Naive B cell (primary cell): ENCODE measurements at regions not wholly inside any gene's neighbourhood (a gene's known extent, or its start where the extent isn't known, plus 50 kb on each side); places are given as distances from the start of the nearest gene placed in this dataset.

Experiments
- ATAC-seq, 2 donors: fragments of 150-1000 bp; cut with Tn5 transposase; 2 replicates each; pipeline ENCODE4 v1.10.0; 2021; ENCODE audit warnings: low read depth in 2 of 2, mild to moderate bottlenecking in 2 of 2, moderate library complexity in 2 of 2
- DNase-seq: peaks from one replicate; pipeline ENCODE4 v3.0.0; 2022
- H3K27ac Mint-ChIP-seq, 6 donors: one replicate each; pipeline ENCODE4 v1.8.0; 2020 to 2022; ENCODE audit warnings: mild to moderate bottlenecking in 6 of 6, mixed read lengths in 6 of 6, moderate library complexity in 5 of 6, inconsistent platforms in 2 of 6
- H3K27me3 Mint-ChIP-seq, 3 donors: one replicate each; pipeline ENCODE4 v1.8.0; 2021 to 2022; ENCODE audit warnings: mixed read lengths in 3 of 3, mild to moderate bottlenecking in 1 of 3
- H3K36me3 Mint-ChIP-seq, 2 donors: one replicate each; pipeline ENCODE4 v1.8.0; 2020 to 2022; ENCODE audit warnings: mixed read lengths in 2 of 2, inconsistent platforms in 1 of 2, mild to moderate bottlenecking in 1 of 2
- H3K4me1 Mint-ChIP-seq, 3 donors: one replicate each; pipeline ENCODE4 v1.8.0; 2020 to 2022; ENCODE audit warnings: mixed read lengths in 3 of 3, inconsistent platforms in 1 of 3, mild to moderate bottlenecking in 1 of 3, moderate library complexity in 1 of 3
- H3K4me3 Mint-ChIP-seq, 8 donors: one replicate each; pipeline ENCODE4 v1.8.0; 2020 to 2022; ENCODE audit warnings: mild to moderate bottlenecking in 8 of 8, mixed read lengths in 8 of 8, moderate library complexity in 8 of 8, inconsistent platforms in 2 of 8
- H3K9me3 Mint-ChIP-seq, 7 donors: one replicate each; pipeline ENCODE4 v1.8.0; 2020 to 2022; ENCODE audit warnings: mixed read lengths in 7 of 7, mild to moderate bottlenecking in 5 of 7, inconsistent platforms in 2 of 7, moderate library complexity in 1 of 7

GRCh38 chr7:32428546-32428945, 61.6 kb downstream of the LSM5 start:
- no peak for ATAC-seq
- Mint-ChIP-seq H3K4me3 (no peak overlapping the region), H3K4me1 (no peaks in the 10 kb centered on the region), H3K36me3 (peaks cover 0 to 16% of the 10 kb centered on the region in 2 donors), H3K27ac (peak overlapping the region in 1 of 6 donors; percentile 38), H3K9me3 (peaks cover 5 to 49% (median 22%) of the 10 kb centered on the region in 7 donors), H3K27me3 (peaks cover 44 to 75% (median 62%) of the 10 kb centered on the region in 3 donors)
- no peak for DNase-seq

- H3K9me3 Mint-ChIP-seq: peaks cover 5 to 49% (median 22%) of the 10 kb centered on the region in 7 donors
- no peaks in the 10 kb centered on the region for H3K4me1 Mint-ChIP-seq
- peaks cover 0 to 14% of the 10 kb centered on the region in 2 donors for H3K36me3 Mint-ChIP-seq
- H3K27me3 Mint-ChIP-seq: peaks cover 46 to 71% (median 65%) of the 10 kb centered on the region in 3 donors
- H3K27ac Mint-ChIP-seq: no peak overlapping the region
- ATAC-seq (peak in 1 of 2 donors; percentile 36), DNase-seq (peak; percentile 21)
- H3K4me3 Mint-ChIP-seq: no peak overlapping the region
Measured at GRCh38 chr7:32427769-32428291, 62.4 kb downstream of the LSM5 start.

GRCh38 chr7:32416846-32417245, 73.3 kb downstream of the LSM5 start:
- Mint-ChIP-seq H3K27ac (no peak overlapping the region), H3K27me3 (peaks cover 0 to 24% (median 11%) of the 10 kb centered on the region in 3 donors), H3K4me1 (no peaks in the 10 kb centered on the region), H3K36me3 (no peaks in the 10 kb centered on the region), H3K9me3 (no peaks in the 10 kb centered on the region), H3K4me3 (no peak overlapping the region)
- DNase-seq: no peak
- no peak for ATAC-seq

- H3K4me1 Mint-ChIP-seq: no peaks in the 10 kb centered on the region
Measured at GRCh38 chr7:32415936-32416335, 74.2 kb downstream of the LSM5 start.

GRCh38 chr7:32415519-32415918, 74.7 kb downstream of the LSM5 start:
- DNase-seq: no peak
- no peak overlapping the region for H3K27ac Mint-ChIP-seq
- no peaks in the 10 kb centered on the region for H3K4me1 Mint-ChIP-seq
- no peak overlapping the region for H3K4me3 Mint-ChIP-seq
- H3K9me3 Mint-ChIP-seq: no peaks in the 10 kb centered on the region
- H3K27me3 Mint-ChIP-seq: peaks cover 4 to 24% (median 4%) of the 10 kb centered on the region in 3 donors
- H3K36me3 Mint-ChIP-seq: no peaks in the 10 kb centered on the region
- ATAC-seq: no peak

More at GRCh38 chr7:32415936-32416335, 74.2 kb downstream of the LSM5 start:
- H3K4me3 Mint-ChIP-seq: no peak overlapping the region
- H3K36me3 Mint-ChIP-seq: no peaks in the 10 kb centered on the region
- H3K27ac Mint-ChIP-seq: no peak overlapping the region
- DNase-seq (no peak), ATAC-seq (no peak)
- H3K9me3 Mint-ChIP-seq: no peaks in the 10 kb centered on the region
- peaks cover 0 to 24% (median 6%) of the 10 kb centered on the region in 3 donors for H3K27me3 Mint-ChIP-seq

GRCh38 chr7:32412471-32412870, 77.7 kb downstream of the LSM5 start:
- ATAC-seq (no peak), DNase-seq (no peak)
- Mint-ChIP-seq H3K27me3 (peaks cover 9 to 16% (median 11%) of the 10 kb centered on the region in 3 donors), H3K4me1 (no peaks in the 10 kb centered on the region), H3K4me3 (no peak overlapping the region), H3K9me3 (no peaks in the 10 kb centered on the region), H3K36me3 (no peaks in the 10 kb centered on the region), H3K27ac (peak overlapping the region in 1 of 6 donors; percentile 8)

GRCh38 chr7:32410545-32410944, 79.6 kb downstream of the LSM5 start:
- no peak for ATAC-seq
- H3K27ac Mint-ChIP-seq: no peak overlapping the region
- H3K4me1 Mint-ChIP-seq: no peaks in the 10 kb centered on the region
- no peak for DNase-seq
- no peak overlapping the region for H3K4me3 Mint-ChIP-seq
- H3K9me3 Mint-ChIP-seq: no peaks in the 10 kb centered on the region
- H3K27me3 Mint-ChIP-seq: peaks cover 13 to 24% (median 14%) of the 10 kb centered on the region in 3 donors
- no peaks in the 10 kb centered on the region for H3K36me3 Mint-ChIP-seq

GRCh38 chr7:32406386-32406785, 83.8 kb downstream of the LSM5 start:
- H3K27me3 Mint-ChIP-seq: peaks cover 13 to 25% (median 14%) of the 10 kb centered on the region in 3 donors
- H3K4me3 Mint-ChIP-seq: no peak overlapping the region
- H3K27ac Mint-ChIP-seq: no peak overlapping the region
- ATAC-seq (no peak), DNase-seq (no peak)
- H3K4me1 Mint-ChIP-seq: no peaks in the 10 kb centered on the region
- no peaks in the 10 kb centered on the region for H3K36me3 Mint-ChIP-seq
- H3K9me3 Mint-ChIP-seq: peaks cover 0 to 4% (median 0%) of the 10 kb centered on the region in 7 donors

GRCh38 chr7:32403463-32404229, 86.5 kb downstream of the LSM5 start:
- DNase-seq: no peak
- Mint-ChIP-seq H3K4me1 (no peaks in the 10 kb centered on the region), H3K36me3 (no peaks in the 10 kb centered on the region), H3K4me3 (peak overlapping the region in 1 of 8 donors; percentile 64), H3K27me3 (peaks cover 13 to 30% (median 23%) of the 10 kb centered on the region in 3 donors), H3K27ac (no peak overlapping the region), H3K9me3 (peaks cover 0 to 4% (median 0%) of the 10 kb centered on the region in 7 donors)
- no peak for ATAC-seq

- ATAC-seq (no peak), DNase-seq (no peak)
- no peaks in the 10 kb centered on the region for H3K36me3 Mint-ChIP-seq
- H3K27me3 Mint-ChIP-seq: peaks cover 4 to 8% (median 8%) of the 10 kb centered on the region in 3 donors
- H3K9me3 Mint-ChIP-seq: peaks cover 0 to 4% (median 1%) of the 10 kb centered on the region in 7 donors
- no peak overlapping the region for H3K27ac Mint-ChIP-seq
- no peak overlapping the region for H3K4me3 Mint-ChIP-seq
- H3K4me1 Mint-ChIP-seq: no peaks in the 10 kb centered on the region
Measured at GRCh38 chr7:32400676-32401075, 89.5 kb downstream of the LSM5 start.

- no peaks in the 10 kb centered on the region for H3K4me1 Mint-ChIP-seq
- H3K36me3 Mint-ChIP-seq: no peaks in the 10 kb centered on the region
- H3K4me3 Mint-ChIP-seq: no peak overlapping the region
- peaks cover 4 to 8% (median 6%) of the 10 kb centered on the region in 3 donors for H3K27me3 Mint-ChIP-seq
- DNase-seq (no peak), ATAC-seq (no peak)
- peaks cover 0 to 4% (median 1%) of the 10 kb centered on the region in 7 donors for H3K9me3 Mint-ChIP-seq
- no peak overlapping the region for H3K27ac Mint-ChIP-seq
Measured at GRCh38 chr7:32399311-32399710, 90.9 kb downstream of the LSM5 start.

- no peaks in the 10 kb centered on the region for H3K36me3 Mint-ChIP-seq
- no peak overlapping the region for H3K27ac Mint-ChIP-seq
- H3K27me3 Mint-ChIP-seq: no peaks in the 10 kb centered on the region
- DNase-seq (no peak), ATAC-seq (no peak)
- peaks cover 0 to 5% (median 3%) of the 10 kb centered on the region in 7 donors for H3K9me3 Mint-ChIP-seq
- no peaks in the 10 kb centered on the region for H3K4me1 Mint-ChIP-seq
- no peak overlapping the region for H3K4me3 Mint-ChIP-seq
Measured at GRCh38 chr7:32395168-32395567, 95.0 kb downstream of the LSM5 start.

GRCh38 chr7:32393861-32394260, 96.3 kb downstream of the LSM5 start:
- Mint-ChIP-seq H3K27me3 (no peaks in the 10 kb centered on the region), H3K36me3 (no peaks in the 10 kb centered on the region), H3K4me1 (no peaks in the 10 kb centered on the region), H3K4me3 (no peak overlapping the region), H3K27ac (no peak overlapping the region), H3K9me3 (peaks cover 0 to 5% (median 0%) of the 10 kb centered on the region in 7 donors)
- no peak for DNase-seq
- ATAC-seq: no peak

GRCh38 chr7:32390210-32390609, 100.0 kb downstream of the LSM5 start:
- Mint-ChIP-seq H3K27ac (no peak overlapping the region), H3K9me3 (peaks cover 0 to 7% (median 3%) of the 10 kb centered on the region in 7 donors), H3K4me1 (no peaks in the 10 kb centered on the region), H3K4me3 (no peak overlapping the region), H3K36me3 (peaks cover 0 to 4% of the 10 kb centered on the region in 2 donors), H3K27me3 (peaks cover 0 to 10% (median 0%) of the 10 kb centered on the region in 3 donors)
- DNase-seq (no peak), ATAC-seq (no peak)
